HEK293 (cell line): ENCODE measurements at regions not wholly inside any gene's neighbourhood (a gene's known extent, or its start where the extent isn't known, plus 50 kb on each side); places are given as distances from the start of the nearest gene placed in this dataset.
A peak's percentile ranks its signal among the peaks of the same experiment; 100 is the strongest.

Source experiments
- CTCF ChIA-PET: fragments of 350-600 bp; formaldehyde crosslinking; extraction: SDS; loops from one replicate; lab custom pipeline; 2021; ENCODE audit warnings: antibody characterized with exemption; lab: Yijun Ruan, JAX
- POLR2A ChIA-PET: fragments of 300-600 bp; formaldehyde crosslinking; extraction: SDS; loops from one replicate; lab custom pipeline; 2020; ENCODE audit warnings: antibody characterized with exemption, inconsistent platforms; lab: Yijun Ruan, JAX
- H3K27ac ChIP-seq: fragments of 200-500 bp; sonication (Bioruptor generic); 2 replicates; pipeline ENCODE4 v1.5.1; 2014; ENCODE audit warnings: low read depth, low read length, control low read depth, inconsistent platforms; ENCODE audit errors: extremely low read depth
- H3K36me3 ChIP-seq, 2 experiments: fragments of 200-500 bp in 1 of 2; sonication (Bioruptor generic) in 1 of 2; 1 replicate in 1 of 2; 2 replicates in 1 of 2; pipeline ENCODE4 v1.5.1; 2014 to 2017; ENCODE audit warnings: inconsistent platforms in 2 of 2, low read length in 2 of 2; ENCODE audit not compliant: control insufficient read depth in 2 of 2, insufficient read depth in 1 of 2
- H3K4me1 ChIP-seq: fragments of 200-500 bp; sonication (Bioruptor generic); 2 replicates; pipeline ENCODE4 v1.5.1; 2014; ENCODE audit warnings: mild to moderate bottlenecking, low read length, inconsistent platforms; ENCODE audit not compliant: control insufficient read depth, insufficient read depth
- H3K4me3 ChIP-seq: 2 replicates; pipeline ENCODE4 v1.5.1; 2011; ENCODE audit warnings: low read depth, mild to moderate bottlenecking, control low read depth, low read length, moderate library complexity
- H3K9me3 ChIP-seq: fragments of 200-500 bp; sonication (Bioruptor generic); 2 replicates; pipeline ENCODE4 v1.5.1; 2014; ENCODE audit warnings: low read depth, low read length, inconsistent platforms; ENCODE audit not compliant: control insufficient read depth, insufficient read depth
- BCL11B ChIP-seq: fragments of 450-650 bp; formaldehyde crosslinking; IDR thresholded peaks from 2 replicates; pipeline ENCODE4 v1.5.1; 2016; ENCODE audit warnings: low read depth, missing biosample characterization, missing genetic modification characterization
- HOXD13 ChIP-seq: sonication (generic); formaldehyde crosslinking; IDR thresholded peaks from 2 replicates; pipeline ENCODE4 v1.8.0; 2022; ENCODE audit warnings: missing genetic modification reagents, borderline replicate concordance
- PRDM1 ChIP-seq: fragments of 450-650 bp; formaldehyde crosslinking; IDR thresholded peaks from 2 replicates; pipeline ENCODE4; 2016; ENCODE audit warnings: missing biosample characterization, missing genetic modification characterization
- SP2 ChIP-seq: fragments of 450-650 bp; formaldehyde crosslinking; IDR thresholded peaks from 2 replicates; pipeline ENCODE4 v1.5.1; 2016; ENCODE audit warnings: missing biosample characterization, missing genetic modification characterization
- ZBTB7A ChIP-seq: fragments of 450-650 bp; formaldehyde crosslinking; IDR thresholded peaks from 2 replicates; pipeline ENCODE4 v1.5.1; 2016; ENCODE audit warnings: low read depth, missing biosample characterization, missing genetic modification characterization
- ZNF114 ChIP-seq: fragments of 450-650 bp; formaldehyde crosslinking; IDR thresholded peaks from 2 replicates; pipeline ENCODE4 v1.5.0; 2017; ENCODE audit warnings: missing biosample characterization, missing genetic modification characterization
- ZNF132 ChIP-seq: fragments of 450-650 bp; formaldehyde crosslinking; IDR thresholded peaks from 2 replicates; pipeline ENCODE4 v1.5.1; 2017; ENCODE audit warnings: missing biosample characterization, missing genetic modification characterization, borderline replicate concordance
- ZNF133 ChIP-seq: fragments of 450-650 bp; formaldehyde crosslinking; IDR thresholded peaks from 2 replicates; pipeline ENCODE4 v1.5.1; 2016; ENCODE audit warnings: missing biosample characterization, missing genetic modification characterization
- ZNF157 ChIP-seq: fragments of 450-650 bp; formaldehyde crosslinking; IDR thresholded peaks from 2 replicates; pipeline ENCODE4 v1.5.1; 2016; ENCODE audit warnings: missing biosample characterization, missing genetic modification characterization
- ZNF214 ChIP-seq: fragments of 450-650 bp; formaldehyde crosslinking; IDR thresholded peaks from 2 replicates; pipeline ENCODE4 v1.5.1; 2017; ENCODE audit warnings: missing biosample characterization, mild to moderate bottlenecking, missing genetic modification characterization, borderline replicate concordance
- ZNF239 ChIP-seq: fragments of 450-650 bp; formaldehyde crosslinking; IDR thresholded peaks from 2 replicates; pipeline ENCODE4 v1.5.1; 2016; ENCODE audit warnings: missing biosample characterization, missing genetic modification characterization
- ZNF26 ChIP-seq: fragments of 450-650 bp; formaldehyde crosslinking; IDR thresholded peaks from 2 replicates; pipeline ENCODE4 v1.5.1; 2016; ENCODE audit warnings: missing biosample characterization, missing genetic modification characterization
- ZNF280D ChIP-seq: fragments of 450-650 bp; formaldehyde crosslinking; IDR thresholded peaks from 2 replicates; pipeline ENCODE4 v1.5.1; 2016; ENCODE audit warnings: missing biosample characterization, missing genetic modification characterization
- ZNF311 ChIP-seq: fragments of 450-650 bp; formaldehyde crosslinking; IDR thresholded peaks from 2 replicates; pipeline ENCODE4 v1.5.1; 2017; ENCODE audit warnings: missing biosample characterization, missing genetic modification characterization, borderline replicate concordance
- ZNF404 ChIP-seq: fragments of 450-650 bp; formaldehyde crosslinking; IDR thresholded peaks from 2 replicates; pipeline ENCODE4 v1.5.1; 2017; ENCODE audit warnings: missing biosample characterization, missing genetic modification characterization
- ZNF48 ChIP-seq: fragments of 450-650 bp; formaldehyde crosslinking; IDR thresholded peaks from 2 replicates; pipeline ENCODE4 v1.5.1; 2016; ENCODE audit warnings: missing biosample characterization, missing genetic modification characterization
- ZNF513 ChIP-seq: fragments of 450-650 bp; IDR thresholded peaks from 2 replicates; pipeline ENCODE4 v1.5.1; 2018; ENCODE audit warnings: missing biosample characterization, missing genetic modification characterization
- ZNF514 ChIP-seq: fragments of 450-650 bp; formaldehyde crosslinking; IDR thresholded peaks from 2 replicates; pipeline ENCODE4 v1.5.1; 2016; ENCODE audit warnings: missing biosample characterization, missing genetic modification characterization
- ZNF692 ChIP-seq: fragments of 450-650 bp; formaldehyde crosslinking; IDR thresholded peaks from 2 replicates; pipeline ENCODE4 v1.5.1; 2016; ENCODE audit warnings: missing biosample characterization, missing genetic modification characterization
- ZNF830 ChIP-seq: fragments of 450-650 bp; IDR thresholded peaks from 2 replicates; pipeline ENCODE4 v1.5.0; 2018; ENCODE audit warnings: missing biosample characterization, missing genetic modification characterization, low read depth, mild to moderate bottlenecking, moderate library complexity
- TF ChIP-seq, protein P1 (sequence below): fragments of 450-650 bp; formaldehyde crosslinking; optimal IDR thresholded peaks from 2 replicates; pipeline ENCODE3; 2016; ENCODE audit warnings: missing biosample characterization, mild to moderate bottlenecking, missing genetic modification characterization
- TF ChIP-seq, protein P2 (sequence below): fragments of 450-650 bp; formaldehyde crosslinking; IDR thresholded peaks from 2 replicates; pipeline ENCODE4 v1.5.1; 2016; ENCODE audit warnings: missing biosample characterization, missing genetic modification characterization, borderline replicate concordance

GRCh38 chr9:126032135-126032534 is 285.0 kb downstream of the PBX3 start:
- TF ChIP-seq, protein P1, sequence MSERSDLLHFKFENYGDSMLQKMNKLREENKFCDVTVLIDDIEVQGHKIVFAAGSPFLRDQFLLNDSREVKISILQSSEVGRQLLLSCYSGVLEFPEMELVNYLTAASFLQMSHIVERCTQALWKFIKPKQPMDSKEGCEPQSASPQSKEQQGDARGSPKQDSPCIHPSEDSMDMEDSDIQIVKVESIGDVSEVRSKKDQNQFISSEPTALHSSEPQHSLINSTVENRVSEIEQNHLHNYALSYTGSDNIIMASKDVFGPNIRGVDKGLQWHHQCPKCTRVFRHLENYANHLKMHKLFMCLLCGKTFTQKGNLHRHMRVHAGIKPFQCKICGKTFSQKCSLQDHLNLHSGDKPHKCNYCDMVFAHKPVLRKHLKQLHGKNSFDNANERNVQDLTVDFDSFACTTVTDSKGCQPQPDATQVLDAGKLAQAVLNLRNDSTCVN: no peak
- TF ChIP-seq ZNF830 (tag by site-specific recombination): no peak
- TF ChIP-seq ZNF48 (tag by site-specific recombination): no peak
- TF ChIP-seq ZNF239 (tag by site-specific recombination): 0 out of 2 replicates have a peak, but pooled peaks have one; percentile 39
- TF ChIP-seq, all 188 proteins: peak for 1
- no peaks in the 10 kb centered on the region for H3K9me3 ChIP-seq
- ChIA-PET POLR2A (no interaction called here), CTCF (interaction anchor here (0.7 kb wide), 1 partner anchor 131 kb away, joined by 3 read pairs; no protein-coding TSS in a partner anchor)
- H3K4me1 ChIP-seq: no peaks in the 10 kb centered on the region
- H3K4me3 ChIP-seq: no peak overlapping the region
- H3K27ac ChIP-seq: no peak overlapping the region
- no peaks in the 10 kb centered on the region for H3K36me3 ChIP-seq

DNA sequence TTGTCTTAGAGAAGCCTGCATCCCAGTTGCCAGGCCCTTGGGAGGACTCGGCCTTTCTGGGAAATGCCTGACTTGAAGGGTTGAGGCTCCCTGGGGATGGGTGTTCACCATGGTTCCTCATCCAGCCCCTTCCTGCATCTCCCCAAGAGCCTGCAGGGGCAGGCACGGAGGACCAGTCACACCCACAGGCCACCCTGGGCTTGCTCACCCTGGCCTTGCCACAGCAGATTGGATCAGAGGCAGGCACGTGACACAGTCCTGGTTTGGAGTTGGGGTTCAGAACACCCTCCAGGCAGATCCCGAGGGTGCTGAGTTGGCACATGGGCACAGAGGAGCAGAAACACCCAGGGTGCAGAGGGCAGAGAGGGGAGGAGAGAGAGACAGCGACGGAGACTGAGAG is 286.1 kb downstream of the PBX3 start:
- no peak overlapping the region for H3K27ac ChIP-seq
- ChIA-PET CTCF (no interaction called here), POLR2A (no interaction called here)
- H3K36me3 ChIP-seq: no peaks in the 10 kb centered on the region
- no peaks in the 10 kb centered on the region for H3K4me1 ChIP-seq
- H3K9me3 ChIP-seq: no peaks in the 10 kb centered on the region
- TF ChIP-seq ZNF513 (tag by site-specific recombination) (no peak), ZNF692 (tag by site-specific recombination) (no peak), ZNF514 (no peak), ZNF280D (no peak), PRDM1 (tag by site-specific recombination) (no peak), ZNF133 (tag by site-specific recombination) (no peak), ZNF311 (tag by site-specific recombination) (no peak), ZNF214 (tag by site-specific recombination) (no peak), ZNF114 (tag by site-specific recombination) (no peak)
- TF ChIP-seq, all 188 proteins: peak for 0
- no peak overlapping the region for H3K4me3 ChIP-seq

DNA sequence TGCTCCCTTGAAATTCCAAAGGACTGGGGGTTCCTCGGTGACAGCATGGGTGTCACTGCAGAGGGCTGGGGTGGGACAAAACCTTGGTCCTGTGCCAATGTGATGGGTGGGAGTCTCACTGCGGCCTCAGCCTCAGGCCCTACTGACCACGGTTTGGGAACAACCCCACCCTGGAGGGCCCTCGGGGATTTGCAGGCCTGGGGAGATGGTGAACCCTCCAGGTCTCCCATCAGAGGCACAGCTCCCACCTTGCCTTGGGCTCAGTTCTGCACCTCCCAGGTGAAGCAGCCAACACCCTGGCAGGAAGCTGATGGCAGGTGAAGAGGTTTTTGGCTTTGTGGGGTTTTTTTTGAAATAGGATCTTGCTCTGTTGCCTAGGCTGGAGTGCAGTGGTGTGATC is 286.8 kb downstream of the PBX3 start:
- ChIA-PET CTCF (no interaction called here), POLR2A (no interaction called here)
- Histone ChIP-seq H3K4me1 (no peaks in the 10 kb centered on the region), H3K4me3 (no peak overlapping the region), H3K27ac (no peak overlapping the region), H3K9me3 (no peaks in the 10 kb centered on the region), H3K36me3 (no peaks in the 10 kb centered on the region)
- TF ChIP-seq ZNF157 (tag by site-specific recombination) (no peak), ZNF311 (tag by site-specific recombination) (no peak), SP2 (no peak), ZNF26 (no peak), ZNF132 (tag by site-specific recombination) (no peak), BCL11B (tag by site-specific recombination) (no peak), ZBTB7A (tag by site-specific recombination) (no peak), HOXD13 (CRISPR knock-in tag) (no peak), ZNF404 (tag by site-specific recombination) (no peak)
- TF ChIP-seq, protein P2, sequence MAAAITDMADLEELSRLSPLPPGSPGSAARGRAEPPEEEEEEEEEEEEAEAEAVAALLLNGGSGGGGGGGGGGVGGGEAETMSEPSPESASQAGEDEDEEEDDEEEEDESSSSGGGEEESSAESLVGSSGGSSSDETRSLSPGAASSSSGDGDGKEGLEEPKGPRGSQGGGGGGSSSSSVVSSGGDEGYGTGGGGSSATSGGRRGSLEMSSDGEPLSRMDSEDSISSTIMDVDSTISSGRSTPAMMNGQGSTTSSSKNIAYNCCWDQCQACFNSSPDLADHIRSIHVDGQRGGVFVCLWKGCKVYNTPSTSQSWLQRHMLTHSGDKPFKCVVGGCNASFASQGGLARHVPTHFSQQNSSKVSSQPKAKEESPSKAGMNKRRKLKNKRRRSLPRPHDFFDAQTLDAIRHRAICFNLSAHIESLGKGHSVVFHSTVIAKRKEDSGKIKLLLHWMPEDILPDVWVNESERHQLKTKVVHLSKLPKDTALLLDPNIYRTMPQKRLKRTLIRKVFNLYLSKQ (tag by site-specific recombination): no peak
